Loucy (cell line): ENCODE measurements at regions not wholly inside any gene's neighbourhood (a gene's known extent, or its start where the extent isn't known, plus 50 kb on each side); places are given as distances from the start of the nearest gene placed in this dataset.

Experiments
- EZH2phosphoT487 ChIP-seq: fragments of 200-600 bp; IDR thresholded peaks from 2 replicates; pipeline ENCODE4 v1.6.1; 2018; ENCODE audit warnings: antibody characterized with exemption, mild to moderate bottlenecking, moderate library complexity, borderline replicate concordance
- TF ChIP-seq, protein P1 (sequence below): fragments of 200-600 bp; sonication (generic); conservative IDR thresholded peaks from 2 replicates; pipeline ENCODE4 v1.5.1; 2014; ENCODE audit warnings: mild to moderate bottlenecking, antibody characterized with exemption, low read length

DNA sequence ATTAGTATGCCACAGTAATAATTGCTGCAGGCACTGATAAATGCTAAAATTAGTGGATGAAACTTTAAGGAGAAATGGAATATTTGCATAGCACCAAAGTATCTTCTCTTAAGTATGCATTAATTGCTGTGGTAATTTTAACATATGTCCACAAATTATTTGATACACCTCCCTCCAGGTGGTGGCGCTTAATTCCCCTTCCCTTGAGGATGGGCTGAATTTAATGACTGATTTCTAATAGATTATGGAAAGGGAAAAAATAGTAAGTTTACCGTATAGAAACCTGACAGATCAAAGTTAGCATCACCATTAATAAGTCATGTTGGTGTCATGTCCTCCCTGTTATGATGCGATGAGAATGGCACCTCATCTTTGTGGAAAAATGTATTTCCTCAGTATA, 519.2 kb downstream of the TFEC start:
- TF ChIP-seq, protein P1, sequence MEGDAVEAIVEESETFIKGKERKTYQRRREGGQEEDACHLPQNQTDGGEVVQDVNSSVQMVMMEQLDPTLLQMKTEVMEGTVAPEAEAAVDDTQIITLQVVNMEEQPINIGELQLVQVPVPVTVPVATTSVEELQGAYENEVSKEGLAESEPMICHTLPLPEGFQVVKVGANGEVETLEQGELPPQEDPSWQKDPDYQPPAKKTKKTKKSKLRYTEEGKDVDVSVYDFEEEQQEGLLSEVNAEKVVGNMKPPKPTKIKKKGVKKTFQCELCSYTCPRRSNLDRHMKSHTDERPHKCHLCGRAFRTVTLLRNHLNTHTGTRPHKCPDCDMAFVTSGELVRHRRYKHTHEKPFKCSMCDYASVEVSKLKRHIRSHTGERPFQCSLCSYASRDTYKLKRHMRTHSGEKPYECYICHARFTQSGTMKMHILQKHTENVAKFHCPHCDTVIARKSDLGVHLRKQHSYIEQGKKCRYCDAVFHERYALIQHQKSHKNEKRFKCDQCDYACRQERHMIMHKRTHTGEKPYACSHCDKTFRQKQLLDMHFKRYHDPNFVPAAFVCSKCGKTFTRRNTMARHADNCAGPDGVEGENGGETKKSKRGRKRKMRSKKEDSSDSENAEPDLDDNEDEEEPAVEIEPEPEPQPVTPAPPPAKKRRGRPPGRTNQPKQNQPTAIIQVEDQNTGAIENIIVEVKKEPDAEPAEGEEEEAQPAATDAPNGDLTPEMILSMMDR = no peak
- no peak for TF ChIP-seq EZH2phosphoT487
